Peyer's patch (tissue), 4 donors: ENCODE measurements at regions not wholly inside any gene's neighbourhood (a gene's known extent, or its start where the extent isn't known, plus 50 kb on each side); places are given as distances from the start of the nearest gene placed in this dataset.

ENCODE experiments used
- CTCF ChIP-seq, 6 experiments: fragments of 450-650 bp in 4 of 6; fragments of 200-600 bp in 2 of 6; sonication (generic) in 1 of 6; IDR thresholded peaks; one replicate each; pipeline ENCODE4 v1.5.1; 2017 to 2019; ENCODE audit warnings: antibody characterized with exemption in 6 of 6, mild to moderate bottlenecking in 3 of 6, moderate library complexity in 1 of 6
- POLR2A ChIP-seq, 2 donors: fragments of 450-650 bp; IDR thresholded peaks; one replicate each; pipeline ENCODE4 v1.5.1; 2017; ENCODE audit warnings: antibody characterized with exemption in 2 of 2, mild to moderate bottlenecking in 2 of 2, moderate library complexity in 2 of 2

- no peak for TF ChIP-seq CTCF (IDR thresholded peaks at IDR 0.05)
- no peak for TF ChIP-seq POLR2A (IDR thresholded peaks at IDR 0.05)
Measured at GRCh38 chr15:20356911-20357480, 184.6 kb downstream of the GOLGA6L6 start.
